OCI-LY1 (cell line): ENCODE measurements at regions not wholly inside any gene's neighbourhood (a gene's known extent, or its start where the extent isn't known, plus 50 kb on each side); places are given as distances from the start of the nearest gene placed in this dataset.

ENCODE experiments used
- CTCF ChIP-seq: fragments of 200-600 bp; sonication (generic), shearing (Covaris generic); IDR thresholded peaks from 2 replicates; pipeline ENCODE4 v1.5.1; 2017; ENCODE audit warnings: mild to moderate bottlenecking, antibody characterized with exemption, low read length, moderate library complexity, mixed read lengths
- EZH2 ChIP-seq: fragments of 200-600 bp; sonication (generic), shearing (Covaris generic); IDR thresholded peaks from 2 replicates; pipeline ENCODE4 v1.8.0; 2017; ENCODE audit warnings: borderline replicate concordance, mixed run types, mild to moderate bottlenecking, antibody characterized with exemption, low read length, moderate library complexity, mixed read lengths

- no peak for TF ChIP-seq CTCF
- no peak for TF ChIP-seq EZH2
Measured at GRCh38 chr3:26100176-26100575, 310.3 kb downstream of the OXSM start.
